GM18505 (cell line): ENCODE measurements at regions not wholly inside any gene's neighbourhood (a gene's known extent, or its start where the extent isn't known, plus 50 kb on each side); places are given as distances from the start of the nearest gene placed in this dataset.

ENCODE experiments used
- ATAC-seq: cut with Tn5 transposase; IDR thresholded peaks from one replicate; pipeline ENCODE4 v1.9.1; 2021; ENCODE audit not compliant: unreplicated experiment
- POLR2A ChIP-seq: IDR thresholded peaks from 4 replicates; pipeline ENCODE4 v1.6.1; 2011; ENCODE audit warnings: borderline replicate concordance; ENCODE audit not compliant: insufficient read depth, insufficient read length; ENCODE audit errors: extremely low read depth

DNA sequence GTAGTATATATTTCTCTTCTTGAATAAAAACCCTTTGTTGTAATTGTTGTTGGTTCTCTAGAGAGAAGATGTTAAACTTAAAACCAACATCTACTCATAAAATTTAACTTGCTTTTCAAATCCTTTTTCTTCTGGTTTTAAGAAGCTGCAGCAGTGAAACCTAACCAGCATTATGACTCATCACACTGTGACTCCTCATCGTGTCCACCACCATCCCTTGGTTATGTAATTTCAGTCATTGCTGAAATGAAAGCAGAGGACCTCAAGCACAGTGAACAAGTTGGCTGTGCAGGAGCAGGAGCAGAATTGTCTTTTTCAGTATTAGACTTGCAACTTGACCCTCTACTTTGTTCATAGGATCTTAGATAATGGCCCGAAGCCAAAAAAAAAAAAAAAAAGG is 64.9 kb upstream of the HTR2A start:
- TF ChIP-seq POLR2A: no peak
- peak; percentile 99 for ATAC-seq

DNA sequence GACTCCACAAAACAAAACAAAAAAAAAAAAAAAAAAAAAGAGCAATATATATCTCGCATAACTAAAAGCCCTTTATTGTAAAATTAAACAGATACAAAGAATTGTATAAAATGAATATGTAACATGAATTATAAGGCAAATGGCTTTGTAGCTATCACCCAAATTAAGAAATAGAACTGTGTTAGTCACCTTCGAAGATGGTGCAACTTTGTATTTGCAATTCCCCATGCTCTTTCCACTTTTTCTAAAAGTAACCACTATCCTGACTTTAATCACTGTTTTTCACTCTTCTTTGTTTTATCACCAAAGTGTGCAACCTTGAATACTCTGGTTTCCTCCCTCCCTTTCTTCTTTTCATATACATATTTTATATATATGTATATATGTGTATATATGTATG is 57.1 kb upstream of the HTR2A start:
- ATAC-seq: no peak
- TF ChIP-seq POLR2A: no peak

DNA sequence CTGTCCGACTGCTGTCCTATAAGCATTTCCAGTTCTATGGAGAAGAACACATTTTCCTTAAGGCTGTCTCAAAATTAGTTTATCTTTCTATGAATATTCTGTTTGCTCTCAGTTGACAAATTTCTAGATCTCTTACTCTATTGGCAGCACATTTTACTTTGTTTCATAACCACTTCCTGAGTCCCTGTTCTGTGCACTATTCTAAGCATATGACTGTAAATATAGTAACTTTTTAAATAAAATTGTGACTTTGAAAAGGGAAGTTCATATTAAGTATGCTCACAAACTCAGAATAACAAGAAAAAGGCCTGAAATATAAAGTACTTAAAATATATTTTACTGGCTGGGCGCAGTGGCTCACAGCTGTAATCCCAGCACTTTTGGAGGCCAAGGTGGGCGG is 56.5 kb upstream of the HTR2A start:
- TF ChIP-seq POLR2A: no peak
- ATAC-seq: peak; percentile 78

DNA sequence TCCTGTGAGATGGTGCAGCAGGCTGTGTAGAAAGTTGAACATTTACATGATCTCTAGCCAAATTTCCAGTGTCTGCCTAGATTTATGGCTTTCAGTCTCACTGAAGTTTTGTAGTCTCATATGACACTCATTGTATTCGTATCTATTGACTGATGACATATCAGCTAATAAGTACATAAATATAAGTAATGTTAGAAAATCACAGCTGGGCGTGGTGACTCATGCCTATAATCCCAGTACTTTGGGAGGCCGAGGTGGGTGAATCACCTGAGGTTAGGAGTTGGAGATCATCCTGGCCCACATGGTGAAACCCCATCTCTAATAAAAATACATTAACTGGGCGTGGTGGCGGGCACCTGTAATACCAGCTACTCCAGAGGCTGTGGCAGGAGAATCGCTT is 54.7 kb upstream of the HTR2A start:
- no peak for ATAC-seq
- no peak for TF ChIP-seq POLR2A

DNA sequence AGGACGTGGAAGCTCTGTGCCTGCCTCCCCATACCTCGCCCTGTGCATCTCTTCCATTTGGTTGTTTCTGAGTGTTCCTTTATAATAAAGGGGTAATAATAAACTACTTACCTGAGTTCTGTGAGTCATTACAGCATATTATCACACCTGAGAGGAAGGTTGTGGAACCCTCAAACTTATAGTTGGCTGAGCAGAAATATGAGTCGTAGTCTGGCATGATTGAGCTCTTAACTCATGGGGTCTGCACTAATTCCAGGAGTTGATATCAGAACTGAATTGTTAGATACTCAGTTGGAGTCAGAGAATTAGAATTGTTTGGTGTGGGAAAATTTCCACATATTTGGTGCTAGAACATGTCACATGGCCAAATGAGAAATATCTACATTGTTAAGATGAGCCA is 52.4 kb upstream of the HTR2A start:
- no peak for TF ChIP-seq POLR2A

DNA sequence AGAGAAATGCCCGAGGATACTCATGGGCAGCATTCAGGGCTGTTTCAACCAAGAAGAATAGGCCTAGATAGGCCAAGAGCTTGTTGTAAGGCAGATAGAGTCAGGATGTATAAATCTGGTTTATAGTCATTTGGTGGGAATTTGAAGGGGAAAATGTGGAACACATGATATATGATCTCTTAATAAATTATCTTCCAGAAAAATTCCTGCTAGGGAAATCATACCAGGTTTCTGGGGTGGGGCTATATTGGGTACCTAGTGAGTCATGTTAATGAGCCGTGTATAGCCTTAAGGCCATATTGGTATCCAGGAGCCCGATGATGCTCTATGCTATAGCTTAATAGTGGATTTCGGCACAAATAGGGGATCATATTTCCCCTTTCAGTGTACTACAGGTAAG is 51.5 kb upstream of the HTR2A start:
- TF ChIP-seq POLR2A: no peak
- ATAC-seq: no peak

More for the DNA sequence above, 52.4 kb upstream of the HTR2A start:
- no peak for ATAC-seq

DNA sequence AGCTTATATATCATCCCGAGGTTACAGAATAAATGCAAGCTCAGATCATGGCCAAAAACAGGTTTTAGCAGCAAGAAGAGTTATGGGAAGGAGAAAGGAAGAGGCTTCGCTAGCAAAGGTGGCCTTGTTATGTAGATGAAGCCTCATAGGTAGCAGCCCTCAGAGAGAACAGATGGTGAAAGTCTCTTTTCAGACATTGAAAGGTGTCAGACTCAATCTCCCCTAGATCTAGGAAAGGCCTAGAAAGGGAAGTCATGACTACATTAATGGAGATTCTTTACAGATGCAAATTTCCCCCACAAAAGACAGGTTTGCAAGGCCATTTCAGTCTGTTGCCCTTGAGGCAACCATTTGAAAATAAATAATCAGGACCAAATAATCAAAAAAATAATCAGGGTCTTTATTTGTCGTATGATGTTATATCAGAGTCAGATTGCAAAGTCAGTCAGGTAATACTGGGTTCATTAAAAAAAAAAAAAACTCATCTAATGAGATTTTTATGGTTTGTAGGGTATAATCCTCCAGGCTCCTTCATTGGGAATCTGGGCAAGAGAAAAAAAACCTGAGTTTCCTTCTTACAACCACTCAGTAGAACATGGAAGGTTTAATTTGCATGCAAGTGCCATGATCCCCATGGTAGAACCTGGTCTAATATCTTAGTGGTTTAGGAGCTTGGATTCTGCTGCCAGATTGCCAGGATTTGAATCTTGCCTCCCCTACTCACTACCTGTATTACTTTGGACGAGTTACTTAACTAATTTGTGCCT is 50.8 kb upstream of the HTR2A start:
- no peak for ATAC-seq
- no peak for TF ChIP-seq POLR2A
